ENCODE measurements at regions not wholly inside any gene's neighbourhood (a gene's known extent, or its start where the extent isn't known, plus 50 kb on each side); places are given as distances from the start of the nearest gene placed in this dataset.

GRCh38 chr10:81564143-81564542 lies 310.9 kb upstream of the NRG3 start:
- no peak for FAIRE-seq
- no peak for TF ChIP-seq ASH2L (IDR thresholded peaks at IDR 0.05; ENCODE audit: low read length)
- TF ChIP-seq CTBP2 (IDR thresholded peaks at IDR 0.05; ENCODE audit: borderline replicate concordance, insufficient read depth, insufficient read length, low read length) = no peak
- no peak for TF ChIP-seq NRF1 (IDR thresholded peaks at IDR 0.05; ENCODE audit: low read depth, low read length)
- no peak for TF ChIP-seq KDM1A (IDR thresholded peaks at IDR 0.05; ENCODE audit: borderline replicate concordance, low read length)
- no peak for TF ChIP-seq RBBP5 (IDR thresholded peaks at IDR 0.05; ENCODE audit: borderline replicate concordance, low read depth, low read length)
- no peak for TF ChIP-seq GTF2F1 (IDR thresholded peaks at IDR 0.05; ENCODE audit: borderline replicate concordance, low read depth, low read length)
- no peak for TF ChIP-seq CREB1 (IDR thresholded peaks at IDR 0.05)
- no peak for TF ChIP-seq E2F6 (IDR thresholded peaks at IDR 0.05)
- no peak for TF ChIP-seq RFX5 (IDR thresholded peaks at IDR 0.05; ENCODE audit: borderline replicate concordance, low read depth, low read length)
- no peak for TF ChIP-seq TBP (IDR thresholded peaks at IDR 0.05; ENCODE audit: low read depth, low read length)
- no peak for TF ChIP-seq BACH1 (IDR thresholded peaks at IDR 0.05; ENCODE audit: low read length)
- no peak for TF ChIP-seq PHF8 (conservative IDR thresholded peaks at IDR 0.05; ENCODE audit: low read depth, low read length)
- TF ChIP-seq EGR1 (IDR thresholded peaks at IDR 0.05; ENCODE audit: borderline replicate concordance, low read depth, low read length) = no peak
- TF ChIP-seq RAD21 (IDR thresholded peaks at IDR 0.05 in 1 of 2, conservative IDR thresholded peaks at IDR 0.05 in 1 of 2; ENCODE audit: low read depth in 2 of 2, low read length in 2 of 2) = no peak
- no peak for TF ChIP-seq BCL11A (IDR thresholded peaks at IDR 0.05; ENCODE audit: low read depth in 2 of 2, low read length in 2 of 2)

More at GRCh38 chr10:81564143-81564542, 310.9 kb upstream of the NRG3 start:
- H3K4ac ChIP-seq (replicated peaks; ENCODE audit: insufficient read length, low read depth, low read length) = no peak overlapping the region
- no peak overlapping the region for H2AK5ac ChIP-seq (ENCODE audit: low read depth, low read length)
- no peak overlapping the region for H3K9ac ChIP-seq (replicated peaks in 1 of 4; ENCODE audit: extremely low read depth in 1 of 4, low read depth in 3 of 4, low read length in 3 of 4)
- no peak overlapping the region for H3K23ac ChIP-seq (ENCODE audit: insufficient read length)
- no peak overlapping the region for H3K14ac ChIP-seq (ENCODE audit: insufficient read length)
- H3K36me3 ChIP-seq (ENCODE audit: control insufficient read depth in 2 of 4, insufficient read depth in 4 of 4, low read length in 3 of 4) = no peaks in the 10 kb centered on the region
- H2BK5ac ChIP-seq (ENCODE audit: low read depth, low read length) = no peak overlapping the region
- no peak overlapping the region for H3K18ac ChIP-seq (ENCODE audit: extremely low read depth, low read length)
- H3K79me2 ChIP-seq (ENCODE audit: control insufficient read depth in 1 of 2, insufficient read depth in 2 of 2, low read length in 2 of 2) = no peaks in the 10 kb centered on the region
- no peaks in the 10 kb centered on the region for H3K79me1 ChIP-seq (ENCODE audit: low read depth, low read length)
- no peak overlapping the region for H3K56ac ChIP-seq (replicated peaks; ENCODE audit: insufficient read length, low read depth, low read length)
- no peaks in the 10 kb centered on the region for H3K27me3 ChIP-seq (replicated peaks in 1 of 4; ENCODE audit: control insufficient read depth in 3 of 4, extremely low read depth in 1 of 4, insufficient read depth in 3 of 4, low read length in 3 of 4)
- H4K5ac ChIP-seq (ENCODE audit: insufficient read length, low read depth, low read length) = no peak overlapping the region
- no peak overlapping the region for H2BK20ac ChIP-seq (ENCODE audit: low read length)
- no peak overlapping the region for H2BK120ac ChIP-seq (replicated peaks; ENCODE audit: low read depth, low read length)
- H2BK15ac ChIP-seq (ENCODE audit: low read length) = no peak overlapping the region
- no peak overlapping the region for H2AFZ ChIP-seq (ENCODE audit: low read length)
- H4K20me1 ChIP-seq (replicated peaks in 1 of 2; ENCODE audit: control insufficient read depth in 1 of 2, insufficient read depth in 2 of 2, low read length in 2 of 2) = no peaks in the 10 kb centered on the region
- no peak for DNase-seq (ENCODE audit: low read depth in 1 of 2, low spot score in 2 of 2)
- no peak overlapping the region for H3K4me3 ChIP-seq (ENCODE audit: extremely low read depth in 1 of 4, insufficient read depth in 2 of 4, low read depth in 3 of 4, low read length in 4 of 4)
- ChIA-PET POLR2A (ENCODE audit: partially characterized antibody) (no interaction called here), CTCF (ENCODE audit: partially characterized antibody) (no interaction called here)
- no peaks in the 10 kb centered on the region for H3K23me2 ChIP-seq (ENCODE audit: low read depth, low read length)
- H4K8ac ChIP-seq (ENCODE audit: extremely low read depth, insufficient read depth, low read length) = no peak overlapping the region
- no peak overlapping the region for H2BK12ac ChIP-seq (ENCODE audit: low read depth, low read length)
- H3K9me3 ChIP-seq (ENCODE audit: insufficient read depth in 2 of 2, low read depth in 1 of 2, low read length in 1 of 2) = no peaks in the 10 kb centered on the region
- WGBS, 2 experiments (ENCODE audit: extremely low coverage in 1 of 2, insufficient coverage in 1 of 2, insufficient read length in 1 of 2, insufficient replicate concordance in 2 of 2, low coverage in 1 of 2, low lambda C conversion rate in 2 of 2, missing lambda C conversion rate in 1 of 2) = 89% methylated on average over 3 of the region's 3 CpGs; no CpG with 5 or more reads in 1 of the 2 experiments
- no peaks in the 10 kb centered on the region for H3K4me1 ChIP-seq (replicated peaks in 1 of 4; ENCODE audit: control insufficient read depth in 3 of 4, insufficient read depth in 4 of 4, low read length in 3 of 4)
- H3K4me2 ChIP-seq (ENCODE audit: insufficient read depth in 1 of 2, low read depth in 2 of 2, low read length in 2 of 2) = no peak overlapping the region
- H4K91ac ChIP-seq (replicated peaks; ENCODE audit: insufficient read length, low read length) = no peak overlapping the region
- H3K27ac ChIP-seq (ENCODE audit: low read depth, low read length) = no peak overlapping the region
